Ovary (tissue), 3 donors: ENCODE measurements at regions not wholly inside any gene's neighbourhood (a gene's known extent, or its start where the extent isn't known, plus 50 kb on each side); places are given as distances from the start of the nearest gene placed in this dataset.

Source experiments
- CTCF ChIP-seq, 3 donors: fragments of 450-650 bp in 2 of 3; fragments of 200-600 bp in 1 of 3; IDR thresholded peaks; one replicate each; pipeline versions ENCODE4 v1.5.1 to v1.8.0; 2016 to 2022; ENCODE audit warnings: antibody characterized with exemption in 3 of 3, mild to moderate bottlenecking in 1 of 3
- EP300 ChIP-seq: sonication (generic); formaldehyde crosslinking; IDR thresholded peaks from one replicate; pipeline ENCODE4 v1.6.1; 2017; ENCODE audit warnings: antibody characterized with exemption
- POLR2A ChIP-seq: fragments of 450-650 bp; IDR thresholded peaks from one replicate; pipeline ENCODE4 v1.6.1; 2017; ENCODE audit warnings: antibody characterized with exemption, mild to moderate bottlenecking, moderate library complexity
- donor health status: DM: no; HTN: no; CAD: no.

DNA sequence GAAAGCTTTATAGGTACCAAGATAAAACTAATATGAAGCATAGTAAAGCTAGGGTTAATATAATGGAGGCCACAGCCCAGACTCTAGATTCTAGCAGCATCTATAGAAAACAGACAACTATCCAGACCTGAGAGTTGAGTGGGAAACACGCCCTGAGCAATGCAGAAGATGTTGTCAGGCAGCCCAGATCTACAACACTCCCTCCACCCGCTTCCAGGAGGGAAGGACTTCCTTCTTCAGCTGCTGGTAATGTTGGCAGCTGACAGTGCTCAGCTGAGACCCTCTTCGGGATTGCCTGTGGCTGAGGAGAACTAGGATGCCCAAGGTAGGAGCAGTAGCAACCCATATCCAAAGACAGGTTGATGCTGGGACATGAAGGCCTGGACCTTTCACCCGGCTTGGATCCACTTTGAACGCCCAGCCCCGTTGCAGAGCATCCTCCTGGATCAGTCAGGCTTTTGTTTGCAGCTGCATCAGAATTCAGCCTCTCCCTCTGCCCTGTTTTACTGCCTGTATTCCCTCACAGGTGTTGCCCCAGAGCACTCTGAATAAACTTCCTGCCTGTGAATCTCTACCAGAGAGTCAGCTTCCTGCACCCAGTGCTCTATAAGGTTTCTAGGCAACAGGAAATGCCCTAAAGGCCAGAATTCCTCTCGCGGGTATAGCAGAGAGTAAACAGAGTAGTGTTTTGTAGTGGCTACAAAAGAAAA lies 174.7 kb upstream of the IL12A start:
- TF ChIP-seq CTCF (IDR thresholded peaks at IDR 0.05) (no peak), EP300 (no peak), POLR2A (no peak)
